NOMO-1 (cell line): ENCODE measurements at regions not wholly inside any gene's neighbourhood (a gene's known extent, or its start where the extent isn't known, plus 50 kb on each side); places are given as distances from the start of the nearest gene placed in this dataset.
"Not testable (repeated sequence)": the region's sequence is repeated elsewhere in the genome, so short reads cannot be mapped to it uniquely, and the experiment has no call there.

Experiments
- DNase-seq, 2 experiments: peaks; one replicate each; lab custom pipeline; 2025; ENCODE audit not compliant: unreplicated experiment in 2 of 2; lab: John Stamatoyannopoulos, UW

DNA sequence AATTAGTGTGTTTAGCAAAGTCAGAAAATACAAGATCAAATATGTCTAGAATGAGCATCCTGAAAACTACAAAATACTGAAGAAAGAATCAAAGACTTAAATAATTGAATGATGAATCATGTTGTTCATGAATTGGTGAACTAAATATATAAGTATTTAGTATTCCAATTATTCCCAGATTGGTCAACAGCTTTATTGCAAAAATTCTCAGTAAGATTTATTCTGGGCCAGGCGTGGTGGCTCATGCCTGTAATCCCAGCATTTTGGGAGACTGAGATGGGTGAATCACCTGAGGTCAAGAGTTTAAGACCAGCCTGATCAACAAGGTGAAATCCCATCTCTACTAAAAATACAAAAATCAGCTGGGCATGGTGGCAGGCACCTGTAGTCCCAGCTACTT, 250.0 kb upstream of the NECTIN3 start:
- no peak for DNase-seq

DNA sequence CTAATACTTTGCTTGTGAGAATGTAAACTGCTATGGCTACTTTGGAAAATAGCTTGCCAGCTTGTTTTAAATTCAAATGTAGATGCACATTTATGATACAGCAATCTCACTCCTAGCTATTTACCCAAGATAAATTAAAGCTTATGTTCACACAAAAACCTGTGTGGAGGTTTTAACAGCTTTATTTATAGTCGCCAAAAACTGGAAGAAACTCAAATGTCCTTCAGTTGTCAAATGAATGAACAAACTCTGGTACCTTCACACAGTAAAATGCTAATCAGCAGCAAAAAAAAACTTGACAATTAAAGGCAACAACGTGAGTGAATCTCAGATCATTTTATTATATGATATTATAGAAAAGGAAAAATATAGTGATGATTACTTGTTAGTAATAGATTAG, 248.6 kb upstream of the NECTIN3 start:
- DNase-seq: no peak

DNA sequence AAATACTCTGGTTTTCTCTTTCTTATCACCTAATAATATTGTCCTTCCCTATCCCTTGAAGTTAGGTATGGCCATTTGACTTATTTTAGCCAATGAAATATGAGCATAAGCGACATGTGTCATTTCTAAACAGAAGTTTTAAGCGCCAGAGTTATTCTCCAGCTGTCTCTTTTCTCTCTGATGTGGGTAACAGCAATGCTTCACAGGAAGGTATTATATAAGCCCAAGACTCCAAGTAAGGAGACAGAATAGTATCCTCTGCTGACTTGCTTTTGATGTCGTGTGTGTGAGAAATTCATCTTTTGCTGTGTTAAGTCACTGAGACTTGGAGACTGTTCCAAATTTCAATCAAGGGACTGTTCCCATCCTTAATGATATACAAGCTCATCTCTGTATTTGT, 224.6 kb upstream of the NECTIN3 start:
- DNase-seq: no peak

DNA sequence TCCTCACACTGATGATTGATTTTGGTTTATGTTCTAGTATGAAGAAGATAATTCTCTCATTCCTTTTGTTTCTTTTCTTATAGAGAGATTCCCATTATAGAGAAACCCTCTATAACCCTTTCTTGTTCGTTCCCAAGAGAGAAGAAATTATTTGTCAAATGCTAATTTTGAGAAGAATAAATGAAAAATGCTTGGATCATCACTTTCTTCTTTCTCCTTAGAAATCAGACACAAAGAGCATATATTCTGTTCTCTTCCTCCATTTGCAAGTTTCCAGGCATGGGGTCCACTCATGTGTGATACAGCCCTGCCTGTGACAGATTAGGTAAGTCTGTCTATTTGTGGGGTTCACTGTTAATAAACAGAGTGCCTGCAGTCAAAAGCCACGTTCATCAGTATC, 222.6 kb upstream of the NECTIN3 start:
- no peak for DNase-seq

DNA sequence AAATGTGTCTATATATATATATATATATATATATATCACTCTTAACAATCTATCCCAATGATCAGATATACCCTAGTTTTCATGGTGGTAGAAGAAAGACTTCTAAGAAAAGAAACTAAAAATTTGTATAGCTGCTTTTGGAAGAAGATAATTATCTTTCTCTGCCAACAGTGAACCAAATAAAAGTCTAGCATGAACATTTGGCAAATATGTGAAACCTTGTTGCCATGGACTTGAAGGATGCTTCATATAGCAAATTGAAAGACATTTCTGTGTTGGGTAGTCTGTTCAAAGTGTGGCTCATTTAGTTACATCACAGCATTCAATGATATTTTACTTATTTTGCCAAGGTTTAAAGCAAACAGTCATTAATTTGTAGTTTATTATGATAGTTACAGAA, 219.9 kb upstream of the NECTIN3 start:
- no peak for DNase-seq

DNA sequence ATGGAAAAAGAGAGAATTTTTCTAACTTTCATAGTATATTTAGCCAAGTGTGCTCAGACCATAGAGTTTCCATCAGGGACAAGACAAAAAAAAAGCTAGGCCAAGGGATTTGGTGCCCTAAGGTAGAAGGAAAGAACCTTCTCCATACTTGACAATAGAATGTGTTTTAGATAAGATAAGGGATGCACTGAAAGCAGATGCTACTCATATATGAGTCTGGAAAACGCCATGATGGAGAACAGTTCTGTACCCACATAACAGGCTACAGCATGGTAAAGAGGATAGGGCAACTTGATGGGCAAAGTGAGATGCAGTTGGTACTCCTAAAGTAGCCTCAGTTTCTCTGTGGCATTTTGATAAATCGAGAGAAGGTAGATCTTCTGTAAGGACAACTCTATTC, 216.4 kb upstream of the NECTIN3 start:
- DNase-seq: no peak

DNA sequence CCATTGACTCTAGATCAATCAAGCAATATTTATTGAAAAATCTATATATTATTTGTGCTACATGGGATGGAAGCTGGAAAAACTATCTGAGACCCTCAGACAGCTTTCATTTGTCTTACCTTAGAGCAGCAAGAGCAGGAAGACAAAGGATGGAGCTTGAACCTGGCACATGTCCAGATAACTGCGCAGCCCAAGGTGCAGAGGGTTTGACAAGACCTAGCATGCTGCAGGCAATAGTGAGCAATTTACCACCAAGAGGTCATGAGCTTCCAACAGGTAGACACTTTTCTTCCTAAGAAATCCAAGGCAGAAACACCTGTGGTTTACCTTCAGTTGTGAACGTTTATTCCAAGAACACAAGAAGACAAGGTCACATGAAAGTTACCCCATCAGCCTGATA, 214.7 kb upstream of the NECTIN3 start:
- no peak for DNase-seq

DNA sequence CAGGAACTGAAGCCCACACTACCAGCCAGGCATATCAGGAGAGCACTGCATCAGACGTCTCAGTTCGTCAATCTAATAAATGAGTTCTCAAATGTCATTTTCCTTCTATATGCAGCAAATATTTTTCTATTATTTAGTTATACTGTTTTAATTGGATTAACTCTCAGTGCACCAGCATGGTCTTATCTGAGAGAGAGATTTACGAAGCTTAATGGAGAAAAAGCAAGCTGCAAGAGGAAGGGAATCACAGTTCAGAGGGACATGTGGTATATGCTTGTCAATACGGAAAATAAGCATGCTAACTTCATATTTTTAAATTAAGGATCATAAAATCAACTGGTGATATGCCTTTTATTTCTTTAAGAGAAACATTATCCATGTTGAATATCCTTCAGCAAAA, 213.1 kb upstream of the NECTIN3 start:
- no peak for DNase-seq

DNA sequence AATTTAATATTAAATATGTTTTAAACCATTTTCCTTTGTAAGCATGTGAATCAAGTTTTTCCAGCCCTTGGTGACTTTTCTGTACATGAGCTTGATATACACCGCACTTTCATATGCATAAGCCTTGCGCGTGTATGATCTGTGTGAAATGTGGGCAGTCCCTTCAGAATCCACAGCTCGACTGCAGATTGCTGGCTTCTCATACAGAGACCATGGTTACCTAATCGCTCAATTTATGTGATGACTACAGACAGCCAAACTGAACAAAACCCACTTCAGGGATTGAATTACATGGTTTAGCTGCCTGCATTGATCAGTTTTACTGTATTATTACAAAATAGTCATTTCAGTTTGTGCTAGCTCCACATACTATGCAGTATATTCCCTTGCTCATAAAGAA, 212.3 kb upstream of the NECTIN3 start:
- DNase-seq: no peak

DNA sequence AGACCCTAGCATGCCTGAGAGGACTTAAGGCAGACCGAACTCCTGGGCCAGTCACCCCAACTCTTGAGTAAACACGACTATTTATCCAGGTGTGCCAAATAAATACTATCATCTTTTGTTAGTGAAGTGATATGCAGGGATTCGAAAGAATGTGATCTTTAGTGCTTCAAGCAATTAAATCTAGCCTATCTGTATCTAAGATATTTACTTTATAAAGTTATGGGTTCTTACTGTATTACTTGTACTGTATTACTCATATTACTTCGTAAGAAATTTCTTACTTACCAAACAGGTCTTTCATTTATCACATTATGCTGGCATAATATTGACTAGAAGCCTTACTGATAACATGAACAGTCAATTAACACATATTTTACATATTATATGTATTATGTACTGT, 211.6 kb upstream of the NECTIN3 start:
- DNase-seq: no peak

DNA sequence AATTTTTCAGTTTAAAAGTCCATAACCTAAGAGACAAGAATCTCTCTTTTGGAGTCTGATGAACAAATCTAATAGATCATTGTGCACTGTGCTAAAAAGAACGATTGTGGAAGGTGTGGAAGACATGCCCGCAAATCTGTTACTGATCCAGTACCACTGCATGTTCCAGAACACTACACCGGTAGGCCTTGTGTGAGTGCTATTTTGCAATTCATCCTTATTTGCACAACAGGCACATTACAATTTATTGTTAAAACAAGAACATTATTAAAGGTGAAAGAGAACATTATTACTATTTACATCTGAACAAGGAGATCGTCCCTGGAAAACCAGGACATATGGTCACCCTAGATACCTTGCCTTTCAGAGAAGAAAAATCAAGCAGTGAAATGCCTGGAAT, 205.7 kb upstream of the NECTIN3 start:
- no peak for DNase-seq

DNA sequence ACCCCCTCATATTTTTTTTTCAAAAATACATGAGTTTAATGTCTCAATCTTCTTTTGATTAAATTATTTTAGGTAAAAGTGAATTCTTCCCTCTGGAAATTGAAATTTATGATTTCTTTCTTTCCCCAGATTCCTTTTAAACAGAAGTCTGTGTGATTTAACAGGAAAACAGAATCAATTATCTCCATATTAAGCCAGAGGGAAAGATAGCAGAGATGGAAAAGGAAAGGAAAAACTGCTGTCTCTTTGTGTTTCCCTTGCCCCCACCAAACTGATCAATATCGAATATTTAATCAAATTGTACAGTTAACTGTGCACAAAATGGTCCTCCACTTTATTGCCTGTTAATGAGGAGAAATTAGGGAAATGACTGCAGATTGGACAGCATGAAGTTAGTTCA, 203.5 kb upstream of the NECTIN3 start:
- no peak for DNase-seq

DNA sequence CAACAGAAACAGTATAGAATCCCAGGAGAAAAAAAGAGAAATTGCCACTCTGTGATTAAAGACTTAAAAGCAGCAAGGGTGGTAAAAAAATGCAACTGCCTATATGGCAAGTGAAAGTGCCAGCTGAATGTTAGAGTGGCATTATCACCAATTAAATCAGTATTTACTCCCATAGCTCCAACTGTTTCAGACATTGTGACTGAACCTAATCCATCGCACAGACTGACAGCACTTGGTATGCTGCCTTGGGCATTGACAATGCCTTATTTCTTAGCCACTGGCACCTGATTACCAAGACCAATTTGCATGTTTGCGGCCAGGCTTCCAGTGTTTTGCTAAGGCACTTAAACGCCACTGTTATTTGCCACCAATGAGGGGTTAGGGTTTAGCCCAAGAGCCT, 201.9 kb upstream of the NECTIN3 start:
- no peak for DNase-seq

DNA sequence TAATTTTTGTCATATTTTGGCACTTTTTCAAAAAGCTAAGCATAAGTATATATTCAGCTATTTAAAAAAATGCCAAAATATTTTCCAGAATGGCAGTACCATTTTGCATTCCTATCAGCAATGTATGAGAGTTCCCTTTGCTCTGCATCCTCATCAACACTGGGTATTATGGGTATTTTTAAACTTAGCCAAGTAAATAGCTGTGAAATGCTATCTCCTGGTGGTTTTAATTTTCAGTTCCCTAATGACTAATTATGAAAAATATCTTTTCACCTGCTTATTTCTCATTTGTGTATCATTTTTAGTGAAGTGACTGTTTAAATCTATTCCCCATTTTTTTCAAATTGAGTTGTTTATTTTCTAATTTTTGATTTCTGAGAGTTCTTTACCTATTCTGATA, 199.7 kb upstream of the NECTIN3 start:
- DNase-seq: no peak

DNA sequence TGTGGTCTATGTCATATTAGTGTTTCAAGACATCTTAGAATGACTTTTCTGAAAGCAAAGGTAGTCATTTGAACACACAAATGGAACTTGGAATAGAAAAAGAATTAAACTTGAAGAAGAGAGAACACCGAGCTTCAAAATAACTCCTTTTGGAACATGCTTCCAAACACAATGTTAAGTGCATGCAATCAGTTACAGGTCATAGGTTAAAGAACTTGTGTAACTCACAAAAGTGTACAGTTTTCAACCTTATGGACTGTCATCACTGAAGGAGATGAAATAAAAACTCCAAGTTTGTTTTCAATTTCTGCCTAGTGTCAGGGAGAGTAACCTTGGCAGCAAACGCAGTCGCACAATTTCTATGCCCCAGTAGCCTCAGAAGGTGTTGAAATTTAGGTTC, 192.9 kb upstream of the NECTIN3 start:
- no peak for DNase-seq

DNA sequence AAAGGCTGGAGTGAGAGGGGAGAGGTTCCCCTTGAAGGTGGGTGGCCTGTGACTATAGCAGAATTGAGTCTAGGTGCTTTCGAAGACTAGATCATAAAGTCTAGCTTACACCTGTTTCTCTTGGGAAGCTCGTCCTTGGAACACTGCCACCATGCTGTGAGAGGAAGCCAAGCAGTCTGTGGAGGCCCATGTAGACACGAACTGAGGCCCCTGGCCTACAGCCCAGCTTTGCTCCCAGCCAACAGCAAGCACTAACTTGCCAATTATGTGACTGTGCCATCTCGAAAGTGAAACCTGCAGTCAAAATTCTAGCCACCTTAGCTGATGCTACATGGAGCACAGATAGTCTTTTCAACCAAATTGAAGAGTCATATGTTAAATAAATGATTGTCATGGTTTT, 190.5 kb upstream of the NECTIN3 start:
- no peak for DNase-seq

DNA sequence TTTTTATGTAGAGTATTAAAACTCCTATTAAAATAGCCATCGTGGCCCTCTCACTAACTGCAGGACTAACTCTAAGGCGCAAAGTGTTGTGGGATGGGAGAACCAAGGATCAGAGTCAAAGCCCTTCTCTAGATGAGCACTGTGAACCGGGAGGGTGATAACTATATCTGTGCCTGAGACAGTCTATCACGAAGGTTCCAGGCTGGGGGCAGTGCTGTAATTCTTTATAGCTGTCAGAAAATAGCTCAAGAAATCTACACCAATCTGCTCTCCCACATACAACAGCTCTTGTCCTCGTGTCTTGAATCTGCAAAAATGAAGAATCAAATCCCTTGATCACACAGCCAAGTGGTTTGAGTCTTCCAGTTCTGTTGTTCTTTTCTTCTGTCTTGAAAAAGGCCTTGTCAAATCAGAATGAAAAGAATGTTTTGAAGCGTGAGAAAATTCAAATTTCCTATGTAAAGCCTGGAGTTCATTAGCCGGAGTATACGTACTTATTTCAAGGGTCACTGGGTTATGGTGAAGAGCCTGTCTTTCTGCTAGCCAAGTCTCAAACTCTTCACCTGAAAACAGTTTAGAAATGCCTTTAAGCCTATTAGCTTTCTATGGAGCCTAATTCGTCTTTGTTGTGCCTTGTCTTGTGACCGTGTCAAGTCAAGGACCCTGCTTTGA, 185.3 kb upstream of the NECTIN3 start:
- DNase-seq: no peak

DNA sequence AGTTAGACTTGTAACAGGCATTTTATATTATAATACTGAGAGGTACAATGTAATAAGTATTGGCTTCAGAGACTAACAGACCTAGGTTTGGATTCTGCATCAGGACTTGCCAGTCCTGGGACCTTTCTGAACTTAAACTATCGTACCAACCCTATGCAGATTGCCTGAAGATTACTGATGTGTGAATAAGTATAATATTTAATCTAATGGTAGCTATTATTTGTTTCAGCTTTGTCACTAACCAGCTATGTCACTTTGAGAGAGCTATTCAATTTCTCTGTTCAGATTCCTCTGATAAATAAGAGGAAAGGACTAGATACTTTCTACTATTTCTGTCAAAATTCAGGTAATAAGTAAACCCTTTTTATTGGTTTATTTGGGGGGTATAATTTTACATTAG, 184.4 kb upstream of the NECTIN3 start:
- no peak for DNase-seq

DNA sequence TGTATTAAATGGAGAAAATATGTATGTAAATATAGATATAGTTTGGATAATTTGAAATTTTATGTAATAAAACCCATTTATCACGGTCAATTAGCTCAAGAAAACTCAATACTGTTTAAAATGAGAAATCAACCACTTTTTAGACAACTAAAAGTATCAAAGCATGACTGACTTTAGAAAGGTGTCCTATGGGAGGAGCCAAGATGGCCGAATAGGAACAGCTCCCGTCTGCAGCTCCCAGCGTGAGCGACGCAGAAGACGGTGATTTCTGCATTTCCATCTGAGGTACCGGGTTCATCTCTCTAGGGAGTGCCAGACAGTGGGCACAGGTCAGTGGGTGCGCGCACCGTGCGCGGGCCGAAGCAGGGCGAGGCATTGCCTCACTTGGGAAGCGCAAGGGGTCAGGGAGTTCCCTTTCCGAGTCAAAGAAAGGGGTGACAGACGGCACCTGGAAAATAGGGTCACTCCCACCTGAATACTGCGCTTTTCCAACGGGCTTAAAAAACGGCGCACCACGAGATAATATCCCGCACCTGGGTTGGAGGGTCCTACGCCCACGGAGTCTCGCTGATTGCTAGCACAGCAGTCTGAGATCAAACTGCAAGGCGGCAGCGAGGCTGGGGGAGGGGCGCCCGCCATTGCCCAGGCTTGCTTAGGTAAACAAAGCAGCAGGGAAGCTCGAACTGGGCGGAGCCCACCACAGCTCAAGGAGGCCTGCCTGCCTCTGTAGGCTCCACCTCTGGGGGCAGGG, 182.8 kb upstream of the NECTIN3 start:
- DNase-seq: not testable (repeated sequence)

DNA sequence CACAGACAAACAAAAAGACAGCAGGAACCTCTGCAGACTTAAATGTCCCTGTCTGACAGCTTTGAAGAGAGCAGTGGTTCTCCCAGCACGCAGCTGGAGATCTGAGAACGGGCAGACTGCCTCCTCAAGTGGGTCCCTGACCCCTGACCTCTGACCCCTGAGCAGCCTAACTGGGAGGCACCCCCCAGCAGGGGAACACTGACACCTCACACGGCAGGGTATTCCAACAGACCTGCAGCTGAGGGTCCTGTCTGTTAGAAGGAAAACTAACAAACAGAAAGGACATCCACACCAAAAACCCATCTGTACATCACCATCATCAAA, 182.3 kb upstream of the NECTIN3 start:
- DNase-seq: not testable (repeated sequence)

DNA sequence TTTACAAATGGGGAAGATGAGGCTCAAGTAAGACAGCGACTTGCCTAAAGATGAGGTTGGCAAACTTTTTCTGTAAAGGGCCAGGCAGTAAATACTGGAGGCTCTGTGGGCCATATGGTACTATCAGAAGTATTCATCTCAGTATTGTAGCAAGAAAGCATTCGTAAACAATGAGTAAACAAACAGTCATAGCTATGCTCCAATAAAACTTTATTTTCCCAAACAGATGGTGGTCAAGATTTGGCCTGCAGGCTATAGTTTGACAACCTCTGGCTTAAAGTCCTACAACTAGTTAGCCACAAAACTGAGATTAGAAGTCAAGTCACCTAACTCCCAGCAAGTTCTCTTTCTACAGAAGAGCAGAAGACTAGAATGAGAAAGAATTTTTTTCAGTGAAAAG, 177.0 kb upstream of the NECTIN3 start:
- DNase-seq: no peak

DNA sequence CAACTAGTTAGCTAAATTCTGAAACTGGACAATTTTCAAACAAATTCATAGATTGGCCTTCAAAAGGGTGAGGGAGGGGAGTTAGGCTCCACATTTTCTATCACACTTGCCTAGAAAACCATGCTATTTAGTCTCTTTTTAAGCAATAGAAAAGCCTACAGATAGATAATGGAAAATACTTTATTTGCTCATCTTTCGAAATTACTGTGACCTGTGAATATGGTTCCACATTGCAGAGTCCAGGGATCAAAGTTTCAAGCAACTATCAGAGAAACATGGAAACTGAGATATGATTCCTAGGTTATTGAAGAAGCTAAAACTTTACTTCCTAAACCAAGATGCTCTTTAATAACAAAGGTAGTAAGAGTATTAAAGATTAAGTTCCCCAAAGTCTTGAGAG, 176.6 kb upstream of the NECTIN3 start:
- no peak for DNase-seq

DNA sequence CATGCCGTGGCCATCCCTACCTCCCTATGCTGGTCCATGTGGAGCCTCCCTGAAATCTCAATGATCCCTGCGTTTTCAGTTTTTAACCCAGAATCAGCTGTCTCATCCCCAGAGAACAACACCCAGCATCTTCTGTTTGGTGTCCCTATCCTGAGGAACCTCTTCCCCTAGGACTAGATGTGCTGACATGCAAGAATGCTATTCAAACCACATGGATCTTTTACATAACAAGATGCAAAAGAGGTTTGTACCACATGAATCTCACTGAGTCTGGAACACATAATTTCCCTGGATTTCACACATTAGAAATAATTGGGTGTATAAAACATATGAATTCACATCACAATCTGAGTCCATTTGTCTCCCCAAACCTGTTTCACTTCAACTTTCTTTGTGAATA, 174.6 kb upstream of the NECTIN3 start:
- DNase-seq: no peak
